H9 (cell line): ENCODE measurements at regions not wholly inside any gene's neighbourhood (a gene's known extent, or its start where the extent isn't known, plus 50 kb on each side); places are given as distances from the start of the nearest gene placed in this dataset.

ENCODE experiments used
- DNase-seq: peaks from one replicate; pipeline ENCODE4 v3.0.0-alpha.2; 2017
- H2AFZ ChIP-seq: one replicate; pipeline ENCODE4 v1.6.1; 2013; ENCODE audit warnings: mild to moderate bottlenecking, low read length, control low read depth, moderate library complexity
- H2AK5ac ChIP-seq: 2 replicates; pipeline ENCODE4 v1.6.1; 2013; ENCODE audit warnings: low read length, control low read depth, mixed read lengths; ENCODE audit not compliant: insufficient read length
- H2BK120ac ChIP-seq: one replicate; pipeline ENCODE4 v1.6.1; 2013; ENCODE audit warnings: low read depth, mild to moderate bottlenecking, low read length, control low read depth, inconsistent platforms; ENCODE audit not compliant: poor library complexity, severe bottlenecking
- H2BK12ac ChIP-seq: 2 replicates; pipeline ENCODE4 v1.6.1; 2013; ENCODE audit warnings: low read length, control low read depth, mixed read lengths, low read depth; ENCODE audit not compliant: insufficient read length
- H2BK15ac ChIP-seq: 2 replicates; pipeline ENCODE4 v1.6.1; 2013; ENCODE audit warnings: low read depth, low read length, control low read depth
- H2BK20ac ChIP-seq: one replicate; pipeline ENCODE4 v1.6.1; 2013; ENCODE audit warnings: low read depth, mild to moderate bottlenecking, low read length, control low read depth, inconsistent platforms; ENCODE audit not compliant: poor library complexity, severe bottlenecking
- H2BK5ac ChIP-seq: 2 replicates; pipeline ENCODE4 v1.6.1; 2013; ENCODE audit warnings: low read length, control low read depth, mixed read lengths; ENCODE audit not compliant: insufficient read length
- H3K14ac ChIP-seq: 2 replicates; pipeline ENCODE4 v1.6.1; 2013; ENCODE audit warnings: low read length, control low read depth; ENCODE audit not compliant: insufficient read depth
- H3K18ac ChIP-seq: 2 replicates; pipeline ENCODE4 v1.6.1; 2013; ENCODE audit warnings: low read depth, mild to moderate bottlenecking, mixed read lengths, low read length, control low read depth; ENCODE audit not compliant: insufficient read length
- H3K23ac ChIP-seq: 2 replicates; pipeline ENCODE4 v1.6.1; 2013; ENCODE audit warnings: low read length, control low read depth, mixed read lengths, low read depth; ENCODE audit not compliant: insufficient read length
- H3K23me2 ChIP-seq: 2 replicates; pipeline ENCODE4 v1.6.1; 2013; ENCODE audit warnings: low read depth, mild to moderate bottlenecking, mixed read lengths, low read length, control low read depth; ENCODE audit not compliant: insufficient read length, poor library complexity, severe bottlenecking
- H3K27ac ChIP-seq: 2 replicates; pipeline ENCODE4 v1.5.1; 2013; ENCODE audit warnings: low read length, control low read depth, mixed read lengths, low read depth; ENCODE audit not compliant: insufficient read length
- H3K27me3 ChIP-seq: 2 replicates; pipeline ENCODE4 v1.6.1; 2013; ENCODE audit warnings: low read length, control low read depth, inconsistent platforms; ENCODE audit not compliant: insufficient read depth
- H3K4ac ChIP-seq: 2 replicates; pipeline ENCODE4 v1.6.1; 2013; ENCODE audit warnings: low read depth, mild to moderate bottlenecking, control low read depth, inconsistent platforms, low read length, moderate library complexity
- H3K4me1 ChIP-seq: 2 replicates; pipeline ENCODE4 v1.6.1; 2013; ENCODE audit warnings: low read length, control low read depth, inconsistent platforms; ENCODE audit not compliant: insufficient read depth
- H3K4me2 ChIP-seq: 2 replicates; pipeline ENCODE4 v1.6.1; 2013; ENCODE audit warnings: low read length, control low read depth, mixed read lengths; ENCODE audit not compliant: insufficient read length, insufficient read depth
- H3K56ac ChIP-seq: 2 replicates; pipeline ENCODE4 v1.6.1; 2013; ENCODE audit warnings: low read depth, mild to moderate bottlenecking, mixed read lengths, low read length, control low read depth; ENCODE audit not compliant: insufficient read length
- H3K79me1 ChIP-seq: 2 replicates; pipeline ENCODE4 v1.6.1; 2013; ENCODE audit warnings: low read depth, mild to moderate bottlenecking, moderate library complexity, low read length, control low read depth, inconsistent platforms; ENCODE audit not compliant: insufficient read depth, poor library complexity, severe bottlenecking
- H3K79me2 ChIP-seq: 2 replicates; pipeline ENCODE4 v1.6.1; 2013; ENCODE audit warnings: low read length, control low read depth, inconsistent platforms; ENCODE audit not compliant: insufficient read depth
- H3K9ac ChIP-seq: 2 replicates; pipeline ENCODE4 v1.6.1; 2013; ENCODE audit warnings: low read length, control low read depth, mixed read lengths; ENCODE audit not compliant: insufficient read length; ENCODE audit errors: extremely low read depth
- H3K9me3 ChIP-seq: one replicate; pipeline ENCODE4 v1.6.1; 2013; ENCODE audit warnings: low read depth, low read length, inconsistent platforms; ENCODE audit not compliant: control insufficient read depth
- H3T11ph ChIP-seq: one replicate; pipeline ENCODE4 v1.6.1; 2013; ENCODE audit warnings: mild to moderate bottlenecking, low read length, control low read depth, inconsistent platforms
- H4K20me1 ChIP-seq: one replicate; pipeline ENCODE4 v1.6.1; 2013; ENCODE audit not compliant: control insufficient read depth, insufficient read length, insufficient read depth
- H4K5ac ChIP-seq: 2 replicates; pipeline ENCODE4 v1.6.1; 2013; ENCODE audit warnings: low read depth, mild to moderate bottlenecking, mixed read lengths, low read length, control low read depth; ENCODE audit not compliant: insufficient read length
- H4K8ac ChIP-seq: replicated peaks from 2 replicates; pipeline ENCODE4 v1.6.1; 2013; ENCODE audit warnings: low read length, control low read depth, mixed read lengths, low read depth; ENCODE audit not compliant: insufficient read length
- H4K91ac ChIP-seq: 2 replicates; pipeline ENCODE4 v1.6.1; 2013; ENCODE audit warnings: low read depth, mild to moderate bottlenecking, moderate library complexity, mixed read lengths, low read length, control low read depth; ENCODE audit not compliant: insufficient read length
- H3K27ac Mint-ChIP-seq, 3 experiments: 2 replicates in 2 of 3; 3 replicates in 1 of 3; pipeline ENCODE4 v1.8.0; 2020 to 2021; ENCODE audit warnings: mixed read lengths in 3 of 3, mild to moderate bottlenecking in 1 of 3, moderate library complexity in 1 of 3
- H3K27me3 Mint-ChIP-seq: 2 replicates; pipeline ENCODE4 v1.8.0; 2021; ENCODE audit warnings: low read depth, mild to moderate bottlenecking, moderate library complexity, mixed read lengths
- H3K36me3 Mint-ChIP-seq, 3 experiments: 2 replicates in 2 of 3; 3 replicates in 1 of 3; pipeline ENCODE4 v1.8.0; 2020 to 2021; ENCODE audit warnings: low read depth in 3 of 3, mixed read lengths in 3 of 3; ENCODE audit not compliant: insufficient read depth in 1 of 3
- H3K4me1 Mint-ChIP-seq, 2 experiments: 2 replicates each; pipeline ENCODE4 v1.8.0; 2020; ENCODE audit warnings: mixed read lengths in 2 of 2
- H3K4me3 Mint-ChIP-seq, 2 experiments: 2 replicates in 1 of 2; 3 replicates in 1 of 2; pipeline ENCODE4 v1.8.0; 2020 to 2021; ENCODE audit warnings: mild to moderate bottlenecking in 2 of 2, mixed read lengths in 2 of 2, moderate library complexity in 1 of 2
- H3K9me3 Mint-ChIP-seq, 2 experiments: 2 replicates in 1 of 2; 3 replicates in 1 of 2; pipeline ENCODE4 v1.8.0; 2020; ENCODE audit warnings: mild to moderate bottlenecking in 2 of 2, mixed read lengths in 2 of 2, moderate library complexity in 1 of 2
- CTCF ChIP-seq: fragments of 200-600 bp; sonication (generic); conservative IDR thresholded peaks from 3 replicates; pipeline ENCODE4 v1.8.0; 2021; ENCODE audit warnings: antibody characterized with exemption, mild to moderate bottlenecking
- WGBS: extraction: QIAGEN DNeasy Blood & Tissue Kit; methylation state at CpG from one replicate; pipeline ENCODE4 v1.1.7; 2013; ENCODE audit warnings: missing lambda C conversion rate, low lambda C conversion rate, mixed read lengths; ENCODE audit not compliant: insufficient read length; ENCODE audit errors: extremely low coverage; 5-methylcytosine and 5-hydroxymethylcytosine counted together

- no peak overlapping the region for H3K9ac ChIP-seq
- H3K14ac ChIP-seq, result no peak overlapping the region
- no peaks in the 10 kb centered on the region for H3K27me3 ChIP-seq
- H2BK120ac ChIP-seq, result no peak overlapping the region
- no peak overlapping the region for H3K23ac ChIP-seq
- no peak overlapping the region for H3T11ph ChIP-seq
- H3K79me2 ChIP-seq, result no peaks in the 10 kb centered on the region
- no peaks in the 10 kb centered on the region for H3K79me1 ChIP-seq
- H4K5ac ChIP-seq, result no peak overlapping the region
- no peak overlapping the region for H3K18ac ChIP-seq
- Mint-ChIP-seq H3K4me1 (no peaks in the 10 kb centered on the region), H3K36me3 (no peaks in the 10 kb centered on the region), H3K27me3 (peaks cover 5% of the 10 kb centered on the region), H3K9me3 (no peaks in the 10 kb centered on the region; a peak in 1 of 5 replicates), H3K4me3 (no peak overlapping the region), H3K27ac (no peak overlapping the region)
- no peaks in the 10 kb centered on the region for H3K9me3 ChIP-seq
- H3K4ac ChIP-seq, result no peak overlapping the region
- H2AK5ac ChIP-seq, result no peak overlapping the region
- H3K27ac ChIP-seq, result no peak overlapping the region
- no peaks in the 10 kb centered on the region for H3K4me1 ChIP-seq
- DNase-seq, result no peak
- no peak overlapping the region for H4K8ac ChIP-seq
- no peak overlapping the region for H2BK20ac ChIP-seq
- H4K91ac ChIP-seq, result no peak overlapping the region
- H4K20me1 ChIP-seq, result no peaks in the 10 kb centered on the region
- no peak for TF ChIP-seq CTCF
- H3K4me2 ChIP-seq, result no peak overlapping the region
- H3K23me2 ChIP-seq, result no peaks in the 10 kb centered on the region
- H2BK5ac ChIP-seq, result no peak overlapping the region
- no peak overlapping the region for H2BK15ac ChIP-seq
- WGBS, result no CpG with 5 or more reads among the region's 1 CpG
- no peak overlapping the region for H3K56ac ChIP-seq
- H2BK12ac ChIP-seq, result no peak overlapping the region
- no peak overlapping the region for H2AFZ ChIP-seq
Measured at GRCh38 chr4:122091836-122092405, 60.2 kb upstream of the BLTP1 start.
